Iris pigment epithelial cell (primary cell): ENCODE measurements at regions not wholly inside any gene's neighbourhood (a gene's known extent, or its start where the extent isn't known, plus 50 kb on each side); places are given as distances from the start of the nearest gene placed in this dataset.
"Not testable (repeated sequence)": the region's sequence is repeated elsewhere in the genome, so short reads cannot be mapped to it uniquely, and the experiment has no call there.

Experiments used
- DNase-seq: peaks from one replicate; pipeline ENCODE4 v3.0.0-alpha.2; 2011; ENCODE audit warnings: low read depth

GRCh38 chr2:153420394-153420793 is 58.2 kb downstream of the RPRM start:
- no peak for DNase-seq

DNA sequence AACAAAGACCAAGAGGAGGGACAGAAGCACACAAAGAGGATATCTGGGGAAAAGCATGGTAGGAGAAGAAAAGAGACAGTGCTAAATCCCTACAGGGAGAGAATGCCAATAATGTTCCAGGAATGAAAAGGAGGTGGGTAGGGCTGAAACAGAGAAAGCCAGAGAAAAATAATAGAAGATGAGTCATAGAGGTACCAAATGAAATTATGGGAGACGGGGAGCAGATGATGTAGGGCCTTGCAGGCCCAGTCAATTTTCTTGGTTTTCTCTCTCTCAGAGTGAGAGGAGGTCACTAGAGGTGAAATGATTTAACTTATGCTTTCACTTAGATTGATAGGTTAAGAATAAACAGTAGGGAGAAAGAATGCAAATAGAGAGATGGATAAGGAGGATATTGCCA is 61.5 kb downstream of the RPRM start:
- no peak for DNase-seq

DNA sequence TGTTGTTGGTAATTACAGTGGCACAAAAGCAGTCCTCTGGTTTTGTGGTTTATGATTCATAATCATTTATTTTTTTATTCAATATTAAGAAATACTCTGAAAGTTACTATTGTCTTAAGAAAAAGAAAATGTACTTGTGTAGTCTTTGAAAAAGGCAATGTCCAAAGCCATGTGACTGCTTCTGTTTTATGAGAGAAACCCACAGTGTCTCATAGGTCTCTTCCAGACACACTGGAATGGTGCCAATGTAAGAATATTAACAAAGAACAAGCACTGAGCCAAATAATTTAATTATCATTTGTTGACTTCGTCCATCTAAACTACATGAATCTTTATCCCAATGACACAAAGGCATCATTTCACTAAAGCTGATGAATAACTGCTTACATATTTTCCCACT is 62.5 kb downstream of the RPRM start:
- no peak for DNase-seq

GRCh38 chr2:153408710-153409385 is 69.7 kb downstream of the RPRM start:
- DNase-seq = peak; percentile 4

DNA sequence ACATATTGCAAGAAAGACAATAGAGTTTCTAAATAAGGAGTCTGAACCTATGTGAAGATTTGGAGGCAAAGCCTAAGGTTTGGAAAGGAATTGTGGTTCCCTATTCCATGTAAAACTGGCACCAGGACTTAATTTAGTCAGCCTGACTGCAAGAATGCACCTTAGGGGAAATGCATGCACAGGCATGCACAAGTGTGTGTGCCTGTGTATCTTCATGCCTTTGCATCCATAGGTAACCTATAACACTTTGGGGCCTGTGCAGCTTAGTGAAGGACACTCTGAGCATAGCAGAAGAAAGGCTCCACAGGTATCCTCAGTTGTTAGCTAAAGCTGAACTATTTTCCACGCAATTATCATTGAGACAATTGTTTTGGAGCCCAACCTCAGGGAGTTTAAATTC is 73.4 kb downstream of the RPRM start:
- no peak for DNase-seq

- DNase-seq = no peak
Observed at GRCh38 chr2:153404792-153405191, 73.8 kb downstream of the RPRM start.

DNA sequence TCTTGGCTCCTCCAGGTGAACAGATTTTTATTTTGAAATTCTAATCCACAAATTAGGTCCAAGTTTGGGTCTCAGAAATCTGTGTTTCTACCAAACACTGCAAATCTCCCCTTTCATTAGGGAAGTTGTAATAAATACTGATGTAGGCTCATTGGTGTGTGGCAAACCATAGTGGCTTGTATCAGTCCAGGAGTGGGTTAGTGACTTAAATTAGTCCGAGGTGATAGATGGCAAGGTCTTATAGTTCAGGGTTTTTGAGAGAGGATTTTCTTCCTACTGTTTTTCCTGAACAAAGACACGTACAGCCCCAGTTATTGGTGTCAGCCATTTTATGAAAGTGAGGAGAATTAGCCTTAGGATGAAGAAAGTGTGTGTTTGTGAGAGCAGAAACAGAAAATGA is 74.6 kb downstream of the RPRM start:
- no peak for DNase-seq

DNA sequence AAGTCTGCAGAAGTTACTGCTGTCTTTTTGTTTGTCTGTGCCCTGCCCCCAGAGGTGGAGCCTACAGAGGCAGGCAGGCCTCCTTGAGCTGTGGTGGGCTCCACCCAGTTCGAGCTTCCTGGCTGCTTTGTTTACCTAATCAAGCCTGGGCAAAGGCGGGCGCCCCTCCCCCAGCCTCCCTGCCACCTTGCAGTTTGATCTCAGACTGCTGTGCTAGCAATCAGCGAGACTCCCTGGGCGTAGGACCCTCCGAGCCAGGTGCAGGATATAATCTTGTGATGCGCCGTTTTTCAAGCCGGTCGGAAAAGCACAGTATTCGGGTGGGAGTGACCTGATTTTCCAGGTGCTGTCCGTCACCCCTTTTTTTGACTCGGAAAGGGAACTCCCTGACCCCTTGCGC is 75.2 kb downstream of the RPRM start:
- DNase-seq = not testable (repeated sequence)

GRCh38 chr2:153394686-153395085 is 83.9 kb downstream of the RPRM start:
- no peak for DNase-seq

GRCh38 chr2:153394247-153394646 is 84.3 kb downstream of the RPRM start:
- DNase-seq = no peak

- no peak for DNase-seq
Observed at GRCh38 chr2:153393518-153393917, 85.0 kb downstream of the RPRM start.

DNA sequence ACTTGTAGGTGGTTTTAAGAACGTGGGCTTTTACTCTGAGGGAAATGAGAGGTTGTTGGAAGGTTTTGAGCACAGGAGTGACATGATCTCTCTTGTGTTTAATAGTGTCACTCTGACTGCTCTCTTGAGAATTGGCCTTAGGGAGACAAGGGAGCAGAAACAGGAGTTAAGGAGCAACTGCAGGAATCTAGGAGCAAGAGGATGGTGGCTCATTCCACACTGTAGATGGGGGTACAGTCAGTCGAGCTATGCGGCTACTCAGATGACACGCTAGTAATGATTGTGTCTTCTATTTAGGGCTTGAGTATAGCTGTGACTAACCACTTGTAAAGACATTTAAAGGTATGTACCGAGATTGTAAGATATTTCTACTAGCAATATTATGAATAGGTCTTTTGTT is 87.4 kb downstream of the RPRM start:
- DNase-seq = no peak

- DNase-seq = peak; percentile 31
Observed at GRCh38 chr2:153388246-153388645, 90.3 kb downstream of the RPRM start.

DNA sequence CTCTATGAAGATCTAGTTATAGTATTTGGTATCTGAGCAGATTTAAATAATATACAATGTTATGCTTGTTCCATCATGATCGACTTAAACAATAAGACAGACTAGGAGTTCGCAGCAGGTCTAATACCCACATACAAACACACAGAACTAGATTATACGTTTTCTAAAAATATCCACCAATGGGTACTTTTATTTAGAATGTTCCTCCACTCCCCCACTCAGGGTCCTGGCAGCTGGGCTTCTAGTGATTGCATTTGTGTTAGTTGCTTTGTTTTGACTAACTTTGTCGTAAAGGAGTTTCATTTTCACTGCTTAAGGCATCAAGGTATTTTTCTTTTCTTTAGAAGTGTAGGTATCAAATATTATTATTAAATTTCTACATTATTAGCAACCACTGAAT is 91.4 kb downstream of the RPRM start:
- no peak for DNase-seq

- peak; percentile 31 for DNase-seq
Observed at GRCh38 chr2:153386481-153386897, 92.1 kb downstream of the RPRM start.

DNA sequence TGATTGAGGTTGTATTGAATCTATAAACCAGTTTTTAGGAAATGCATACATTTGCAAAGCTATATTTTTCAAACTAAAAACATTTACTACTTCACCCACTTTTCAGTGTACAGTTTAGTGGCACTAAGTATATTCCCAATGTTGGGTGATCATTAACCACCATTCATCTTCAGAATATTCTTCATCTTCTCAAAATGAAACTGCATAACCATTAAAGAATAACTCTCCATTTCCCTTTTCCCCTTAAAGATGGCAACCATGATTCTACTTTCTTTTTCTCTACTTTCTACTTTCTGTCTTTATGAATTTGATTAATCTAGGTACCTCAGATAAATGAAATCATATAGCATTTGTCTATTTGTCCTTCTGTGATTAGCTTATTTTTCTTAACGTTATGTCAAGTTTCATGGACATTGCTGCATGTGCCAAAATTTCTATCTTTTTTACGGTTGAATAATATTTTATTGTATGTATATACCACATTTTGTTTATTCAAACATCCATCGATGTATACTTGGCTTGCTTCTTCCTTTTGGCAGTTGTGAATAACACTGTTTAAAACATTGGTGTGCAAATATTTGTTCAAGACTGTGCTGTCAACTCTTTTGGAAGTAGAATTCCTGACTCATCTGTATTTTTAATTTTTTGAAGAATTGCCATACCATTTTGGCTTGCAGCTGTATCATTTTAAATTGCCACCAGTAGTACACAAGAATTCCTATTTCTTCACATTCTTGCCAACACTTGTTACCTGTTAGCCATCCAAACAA is 104.9 kb downstream of the RPRM start:
- no peak for DNase-seq

DNA sequence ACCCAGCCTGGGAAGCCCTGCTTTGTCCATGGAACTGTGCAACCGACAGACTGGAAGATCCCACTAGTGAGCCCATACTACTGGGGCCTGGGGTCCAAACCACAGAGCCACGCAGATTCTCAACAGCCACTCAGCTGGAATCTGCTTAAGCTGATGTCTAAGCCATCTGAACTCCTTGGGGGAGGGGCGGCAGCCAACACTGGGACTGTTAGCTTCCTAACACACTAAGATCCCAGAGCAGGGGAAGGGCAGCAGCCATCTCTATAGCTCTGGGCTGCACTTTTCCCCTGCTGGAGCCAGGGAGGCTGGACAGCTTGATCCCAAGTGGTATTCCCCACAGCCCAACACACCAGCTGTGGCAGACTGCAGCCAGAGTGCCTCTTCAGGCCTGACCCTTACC is 118.3 kb downstream of the RPRM start:
- DNase-seq = no peak

- peak; percentile 22 for DNase-seq
Observed at GRCh38 chr2:153354377-153354776, 124.2 kb downstream of the RPRM start.

GRCh38 chr2:153349603-153350002 is 129.0 kb downstream of the RPRM start:
- DNase-seq = no peak

DNA sequence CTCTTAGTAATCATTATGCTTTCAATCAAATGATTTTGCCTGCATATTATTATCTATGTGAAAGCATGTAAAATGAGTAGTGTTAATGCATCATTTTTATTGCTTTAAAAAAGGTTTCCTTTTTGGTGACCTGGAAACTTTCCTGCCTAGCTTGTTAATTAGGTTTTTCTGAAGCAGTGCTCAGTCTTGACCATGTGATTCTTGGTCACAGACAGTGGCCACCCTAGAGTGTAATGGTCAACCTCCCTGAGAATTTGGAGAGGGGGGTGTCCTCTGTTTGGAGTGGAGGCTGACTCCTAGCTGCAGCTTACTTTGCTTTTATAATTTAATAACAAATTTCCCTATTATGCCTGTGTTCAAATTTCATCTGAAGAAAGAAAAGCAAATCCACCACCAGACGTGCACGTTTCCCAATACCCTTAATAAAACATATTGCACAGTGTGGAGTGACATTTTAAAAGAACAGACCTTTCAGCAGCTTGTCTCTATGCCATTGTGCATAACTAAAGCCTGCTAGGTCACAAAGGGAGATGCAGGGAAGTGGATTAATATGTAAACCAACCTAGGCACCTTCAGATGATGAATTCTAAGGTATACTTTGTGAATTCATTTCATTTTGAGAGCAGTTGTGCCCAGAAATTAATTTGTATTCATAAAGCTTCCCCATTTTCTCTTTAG is 130.6 kb downstream of the RPRM start:
- no peak for DNase-seq

GRCh38 chr2:153320879-153321278 is 157.7 kb downstream of the RPRM start:
- DNase-seq = no peak

DNA sequence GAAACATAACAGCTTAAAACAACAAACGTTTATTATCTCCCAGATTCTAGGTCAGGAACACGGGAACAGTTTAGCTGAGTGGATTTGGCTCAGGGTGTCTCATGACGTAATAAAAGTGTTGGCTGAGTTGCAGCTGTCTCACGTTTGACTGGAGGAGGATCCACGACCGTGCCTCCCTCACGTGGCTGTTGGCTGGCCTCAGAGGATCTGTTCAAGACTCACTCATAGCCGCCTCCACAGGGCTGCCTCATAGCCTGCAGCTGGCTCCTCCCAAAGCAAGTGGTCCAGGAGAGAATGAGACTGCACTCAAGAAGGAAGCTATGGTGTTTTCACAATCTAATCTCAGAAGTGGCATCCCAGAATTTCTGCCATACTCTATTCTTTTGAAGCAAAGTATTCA is 167.1 kb downstream of the RPRM start:
- no peak for DNase-seq

DNA sequence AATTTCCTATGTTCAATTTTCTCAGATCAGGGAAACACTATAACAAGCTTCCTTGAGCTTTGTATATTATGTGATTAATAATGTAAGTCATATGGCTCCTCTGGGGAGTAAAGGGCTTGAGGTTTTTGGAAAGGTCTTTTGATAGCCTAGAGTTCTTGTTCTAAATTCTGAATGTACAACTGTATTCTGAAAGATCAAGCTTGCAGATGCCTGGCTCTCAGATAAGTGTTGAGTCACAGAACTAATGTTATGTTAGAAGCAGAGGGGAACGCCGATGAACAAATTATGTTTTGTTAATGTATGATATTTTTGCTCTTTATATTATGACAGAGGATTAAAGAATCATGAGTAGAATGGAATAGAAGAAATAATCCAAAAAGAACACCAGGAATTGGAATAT is 170.1 kb downstream of the RPRM start:
- no peak for DNase-seq
